ENCODE measurements at regions not wholly inside any gene's neighbourhood (a gene's known extent, or its start where the extent isn't known, plus 50 kb on each side); places are given as distances from the start of the nearest gene placed in this dataset.
A peak's percentile ranks its signal among the peaks of the same experiment; 100 is the strongest.

DNA sequence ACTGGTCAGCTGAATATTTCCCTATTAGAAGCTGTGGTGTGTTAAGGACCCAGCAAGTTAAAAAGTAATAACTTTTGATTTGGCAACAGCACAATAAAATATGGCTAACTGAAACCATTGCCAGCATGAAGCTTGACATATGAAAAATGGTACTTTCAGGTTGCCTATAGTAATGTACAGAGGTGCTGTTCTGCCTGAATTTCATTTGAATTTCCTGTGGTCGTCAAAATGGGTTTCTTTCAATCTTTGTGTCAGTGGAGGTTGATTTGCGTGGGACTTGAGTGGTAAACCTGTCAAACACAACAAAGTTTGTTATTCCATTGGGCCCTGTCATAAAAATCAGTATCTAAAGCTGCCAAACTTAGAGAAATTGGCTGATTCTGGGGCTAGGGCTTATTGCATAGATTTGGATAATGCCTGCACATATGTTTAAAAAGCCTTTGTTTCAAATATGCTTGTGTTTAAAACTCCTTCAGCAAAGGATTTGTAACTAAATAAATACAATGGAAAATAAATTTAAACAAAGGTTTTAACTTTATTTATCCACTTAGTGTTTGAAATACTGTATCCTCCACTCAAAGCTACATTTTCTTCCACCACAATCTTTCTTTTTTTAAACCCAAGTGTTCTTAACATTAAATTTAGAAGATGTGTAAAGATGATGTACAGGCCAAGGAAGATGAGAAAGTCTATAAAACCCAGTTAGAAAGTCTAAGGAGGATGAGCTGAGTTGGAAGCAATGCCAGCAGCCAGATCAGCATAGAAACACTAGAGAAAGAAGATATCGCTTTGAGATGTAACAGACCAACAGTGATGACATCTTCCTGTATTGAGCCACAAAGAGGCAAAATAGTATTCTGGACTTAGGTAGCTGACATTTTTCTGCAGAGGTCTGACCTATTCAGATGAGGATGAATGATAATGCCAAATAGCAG, 134.8 kb upstream of the GIMD1 start:
- Mint-ChIP-seq H3K36me3 (ENCODE audit: low read depth) (no peaks in the 10 kb centered on the region), H3K9me3 (no peaks in the 10 kb centered on the region), H3K4me3 (no peak overlapping the region), H3K4me1 (no peaks in the 10 kb centered on the region), H3K27me3 (peaks cover 4% of the 10 kb centered on the region), H3K27ac (no peak overlapping the region)
- no peak for ATAC-seq (ENCODE audit: low read depth)
- ChIA-PET CTCF (interaction anchor here (0.9 to 1.5 kb wide), 2 partner anchors 237 to 265 kb away, joined by 3 to 4 read pairs; no protein-coding TSS in a partner anchor), POLR2A (no interaction called here)
- TF ChIP-seq, protein P1, sequence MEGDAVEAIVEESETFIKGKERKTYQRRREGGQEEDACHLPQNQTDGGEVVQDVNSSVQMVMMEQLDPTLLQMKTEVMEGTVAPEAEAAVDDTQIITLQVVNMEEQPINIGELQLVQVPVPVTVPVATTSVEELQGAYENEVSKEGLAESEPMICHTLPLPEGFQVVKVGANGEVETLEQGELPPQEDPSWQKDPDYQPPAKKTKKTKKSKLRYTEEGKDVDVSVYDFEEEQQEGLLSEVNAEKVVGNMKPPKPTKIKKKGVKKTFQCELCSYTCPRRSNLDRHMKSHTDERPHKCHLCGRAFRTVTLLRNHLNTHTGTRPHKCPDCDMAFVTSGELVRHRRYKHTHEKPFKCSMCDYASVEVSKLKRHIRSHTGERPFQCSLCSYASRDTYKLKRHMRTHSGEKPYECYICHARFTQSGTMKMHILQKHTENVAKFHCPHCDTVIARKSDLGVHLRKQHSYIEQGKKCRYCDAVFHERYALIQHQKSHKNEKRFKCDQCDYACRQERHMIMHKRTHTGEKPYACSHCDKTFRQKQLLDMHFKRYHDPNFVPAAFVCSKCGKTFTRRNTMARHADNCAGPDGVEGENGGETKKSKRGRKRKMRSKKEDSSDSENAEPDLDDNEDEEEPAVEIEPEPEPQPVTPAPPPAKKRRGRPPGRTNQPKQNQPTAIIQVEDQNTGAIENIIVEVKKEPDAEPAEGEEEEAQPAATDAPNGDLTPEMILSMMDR (IDR thresholded peaks at IDR 0.05) = no peak
- DNase-seq = no peak
- intact Hi-C loops (cut with micrococcal nuclease) = loop anchor here (5.0 kb wide), 1 partner anchor 136 kb away; the partner anchor contains the start of gene GIMD1

DNA sequence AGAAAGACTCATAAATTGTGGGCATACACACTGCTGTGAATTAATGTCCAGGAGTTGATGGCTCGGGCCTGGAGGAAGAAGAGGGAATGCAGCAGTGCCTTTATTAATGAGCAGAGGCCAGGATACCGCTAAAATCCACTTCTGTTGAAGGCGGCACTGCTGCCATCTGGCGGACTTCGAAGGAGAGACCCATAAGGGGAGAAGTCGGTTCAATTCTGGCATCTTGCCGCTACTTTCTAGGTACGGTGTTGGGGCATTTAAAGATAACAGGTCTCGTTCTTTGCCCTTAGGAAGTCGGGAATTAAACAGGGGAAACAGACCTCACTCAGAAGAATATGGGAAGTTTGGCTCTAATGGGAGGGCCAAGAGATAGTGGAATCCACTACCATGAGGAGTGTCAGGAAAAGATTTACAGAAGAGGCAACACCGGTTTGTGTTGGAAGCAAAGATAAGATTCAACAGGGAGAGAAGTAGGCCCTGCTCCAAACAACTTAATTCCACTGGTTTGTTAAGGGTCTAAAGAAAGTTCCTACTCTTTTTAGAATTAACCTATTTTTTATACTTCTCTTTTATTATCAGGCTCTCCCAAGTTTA, 133.6 kb upstream of the GIMD1 start:
- Mint-ChIP-seq H3K36me3 (ENCODE audit: low read depth) (no peaks in the 10 kb centered on the region), H3K27me3 (peaks cover 4% of the 10 kb centered on the region), H3K27ac (no peak overlapping the region), H3K4me3 (no peak overlapping the region), H3K9me3 (no peaks in the 10 kb centered on the region), H3K4me1 (no peaks in the 10 kb centered on the region)
- ChIA-PET POLR2A (no interaction called here), CTCF (interaction anchor here (0.9 to 1.5 kb wide), 2 partner anchors 236 to 264 kb away, joined by 3 to 4 read pairs; no protein-coding TSS in a partner anchor)
- intact Hi-C loops (cut with micrococcal nuclease) = loop anchor here (5.0 kb wide), 1 partner anchor 135 kb away; the partner anchor contains the start of gene GIMD1
- DNase-seq = no peak
- TF ChIP-seq, protein P1 (IDR thresholded peaks at IDR 0.05) = no peak
- peak; percentile 31 for ATAC-seq (ENCODE audit: low read depth)

DNA sequence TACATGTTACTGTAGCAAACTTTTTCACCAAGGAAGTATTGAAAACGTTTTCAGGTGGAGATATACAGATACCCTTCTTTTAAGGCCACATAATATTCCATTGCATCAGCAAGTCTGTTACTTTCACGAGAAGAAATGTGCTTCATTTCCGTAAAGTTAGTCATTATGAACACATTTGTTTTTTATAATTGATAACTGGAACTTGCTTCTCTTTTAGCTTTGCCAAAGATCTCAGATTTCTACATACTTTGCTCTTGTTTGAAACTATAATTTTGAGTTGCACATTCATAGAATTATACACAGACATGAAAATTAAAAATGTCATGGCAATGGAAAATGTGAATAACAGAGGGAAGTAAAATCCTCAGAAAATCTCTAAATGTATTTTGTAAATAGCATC, 128.7 kb upstream of the GIMD1 start:
- peaks cover 2% of the 10 kb centered on the region for H3K9me3 Mint-ChIP-seq
- no peaks in the 10 kb centered on the region for H3K36me3 Mint-ChIP-seq (ENCODE audit: low read depth)
- H3K27me3 Mint-ChIP-seq = peaks cover 3% of the 10 kb centered on the region
- ChIA-PET CTCF (no interaction called here), POLR2A (no interaction called here)
- TF ChIP-seq, protein P1 (IDR thresholded peaks at IDR 0.05) = no peak
- no peak overlapping the region for H3K4me3 Mint-ChIP-seq
- H3K27ac Mint-ChIP-seq = no peak overlapping the region
- H3K4me1 Mint-ChIP-seq = no peaks in the 10 kb centered on the region
- ATAC-seq (ENCODE audit: low read depth) (no peak), DNase-seq (no peak)
- intact Hi-C loops (cut with micrococcal nuclease) = no loop called here

DNA sequence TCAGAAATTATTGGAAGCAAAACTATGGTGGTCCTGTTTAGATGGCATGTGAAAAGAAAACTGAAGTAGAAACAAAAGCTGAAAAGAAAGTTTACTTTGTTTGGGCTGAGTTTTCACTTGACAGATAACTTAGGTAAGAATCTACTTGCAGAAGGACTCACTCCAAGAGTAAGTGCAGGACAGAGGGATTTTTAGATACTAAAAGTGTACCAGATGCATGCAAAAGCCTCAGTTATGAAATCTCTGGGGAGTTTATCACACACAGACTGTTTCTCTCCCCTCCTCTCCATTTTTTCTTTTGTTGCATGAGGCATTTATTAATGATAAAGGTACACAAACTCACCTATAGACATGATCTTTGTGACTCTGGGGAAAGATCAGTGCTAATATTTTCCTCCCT, 127.5 kb upstream of the GIMD1 start:
- Mint-ChIP-seq H3K4me1 (no peaks in the 10 kb centered on the region), H3K9me3 (peaks cover 2% of the 10 kb centered on the region), H3K27ac (no peak overlapping the region), H3K4me3 (no peak overlapping the region), H3K27me3 (no peaks in the 10 kb centered on the region), H3K36me3 (ENCODE audit: low read depth) (no peaks in the 10 kb centered on the region)
- TF ChIP-seq, protein P1 (IDR thresholded peaks at IDR 0.05) = no peak
- ATAC-seq (ENCODE audit: low read depth) = no peak
- DNase-seq = no peak
- intact Hi-C loops (cut with micrococcal nuclease) = no loop called here
- ChIA-PET POLR2A (no interaction called here), CTCF (no interaction called here)

DNA sequence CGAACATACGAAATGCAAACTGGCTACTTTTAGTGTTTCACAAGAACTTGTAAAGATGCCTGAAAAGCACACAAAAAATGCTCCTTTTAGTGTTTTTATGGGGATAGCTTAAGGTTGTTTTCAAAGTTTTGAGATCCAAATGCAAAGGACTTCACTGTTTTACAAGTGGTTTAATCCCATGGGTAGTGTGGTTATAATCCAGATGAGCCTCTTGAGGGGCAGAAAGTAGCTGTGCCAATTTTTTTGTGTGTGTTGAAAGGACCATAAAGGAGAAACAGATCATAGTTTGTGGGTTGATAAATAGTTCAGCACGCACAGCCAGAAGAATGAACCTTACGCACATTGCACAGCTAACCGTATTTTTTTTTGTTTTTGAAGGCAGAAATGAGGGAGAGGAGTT, 126.9 kb upstream of the GIMD1 start:
- Mint-ChIP-seq H3K4me3 (no peak overlapping the region), H3K27ac (no peak overlapping the region), H3K27me3 (no peaks in the 10 kb centered on the region), H3K4me1 (no peaks in the 10 kb centered on the region), H3K9me3 (peaks cover 2% of the 10 kb centered on the region), H3K36me3 (ENCODE audit: low read depth) (no peaks in the 10 kb centered on the region)
- TF ChIP-seq, protein P1 (IDR thresholded peaks at IDR 0.05) = no peak
- ATAC-seq (ENCODE audit: low read depth) (no peak), DNase-seq (no peak)
- intact Hi-C loops (cut with micrococcal nuclease) = no loop called here
- CTCF ChIA-PET = no interaction called here
- POLR2A ChIA-PET = no interaction called here
